ENCODE measurements at regions not wholly inside any gene's neighbourhood (a gene's known extent, or its start where the extent isn't known, plus 50 kb on each side); places are given as distances from the start of the nearest gene placed in this dataset.
"Not testable (repeated sequence)": the region's sequence is repeated elsewhere in the genome, so short reads cannot be mapped to it uniquely, and the experiment has no call there.

DNA sequence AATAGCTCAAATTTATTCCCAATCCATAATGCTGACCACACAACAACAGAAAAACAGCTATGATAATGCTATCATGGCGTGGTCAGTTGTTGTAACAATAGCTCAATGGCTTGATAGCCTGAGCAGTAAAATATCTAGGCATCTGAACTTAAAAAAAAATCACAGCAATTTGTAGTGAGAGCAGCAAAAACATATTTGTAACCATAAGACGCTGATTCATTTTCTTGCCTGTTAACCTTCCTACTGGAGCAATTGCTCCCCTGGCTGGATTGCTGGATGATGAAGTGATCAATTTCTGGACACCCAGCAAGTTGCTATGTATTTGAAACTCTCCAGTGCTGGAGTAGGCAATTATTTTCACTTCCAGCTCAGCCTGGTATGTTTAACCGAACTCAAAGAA, 115.1 kb downstream of the PCSK1 start:
- Histone ChIP-seq H3K4me3 (ENCODE audit: low read length) (no peak overlapping the region), H3K27me3 (ENCODE audit: control insufficient read depth, insufficient read depth, low read length) (no peaks in the 10 kb centered on the region)

DNA sequence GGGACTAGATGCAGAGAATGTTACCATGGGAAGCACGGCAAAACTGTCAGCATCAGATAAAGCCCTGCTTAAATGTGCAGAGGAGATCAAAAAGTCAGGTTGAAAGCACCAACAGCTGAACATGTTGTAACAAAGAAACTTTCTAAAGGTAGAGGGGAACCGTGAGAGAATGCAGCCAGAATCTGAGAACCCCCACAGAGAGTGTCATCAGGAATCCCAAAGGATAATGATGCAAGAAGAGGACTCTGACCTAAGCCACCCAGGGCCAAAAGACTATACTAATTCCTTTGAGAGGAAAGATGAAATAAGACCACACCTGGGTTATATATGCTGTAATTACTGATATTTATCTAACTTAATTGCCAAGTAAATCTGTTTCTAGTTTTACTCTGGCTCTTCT, 116.6 kb downstream of the PCSK1 start:
- H3K4me3 ChIP-seq (ENCODE audit: low read length): no peak overlapping the region
- no peaks in the 10 kb centered on the region for H3K36me3 ChIP-seq (ENCODE audit: control insufficient read depth, insufficient read depth, low read length)
- H3K27me3 ChIP-seq (ENCODE audit: control insufficient read depth, insufficient read depth, low read length): no peaks in the 10 kb centered on the region
- H3K4me1 ChIP-seq (ENCODE audit: control insufficient read depth, insufficient read depth, low read length): no peaks in the 10 kb centered on the region
- no peak overlapping the region for H3K9ac ChIP-seq (ENCODE audit: low read length)
- H3K9me3 ChIP-seq (ENCODE audit: control insufficient read depth, low read length): no peaks in the 10 kb centered on the region

More for the DNA sequence above, 115.1 kb downstream of the PCSK1 start:
- Histone ChIP-seq H3K9ac (ENCODE audit: low read length) (no peak overlapping the region), H3K9me3 (ENCODE audit: control insufficient read depth, low read length) (no peaks in the 10 kb centered on the region), H3K4me1 (ENCODE audit: control insufficient read depth, insufficient read depth, low read length) (no peaks in the 10 kb centered on the region), H3K36me3 (ENCODE audit: control insufficient read depth, insufficient read depth, low read length) (no peaks in the 10 kb centered on the region)

DNA sequence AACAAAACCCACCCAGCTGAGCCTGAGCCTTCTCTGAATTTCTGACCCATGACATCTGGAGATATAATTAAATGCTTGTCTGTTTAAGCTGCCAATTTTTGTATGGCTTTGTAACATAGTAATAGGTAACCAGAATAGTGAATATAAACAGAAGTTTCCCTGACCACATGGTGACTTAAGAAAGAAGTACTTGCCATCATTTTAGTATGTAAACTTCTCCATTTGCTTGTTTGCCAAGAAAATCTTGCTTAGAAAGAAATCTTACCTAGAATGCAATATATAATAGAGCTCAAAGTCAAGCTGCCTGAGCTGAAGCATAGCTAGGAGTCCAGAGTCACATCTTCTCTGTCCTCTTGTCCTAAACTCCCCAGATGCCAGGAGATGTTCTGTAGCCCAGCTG, 117.0 kb downstream of the PCSK1 start:
- Histone ChIP-seq H3K9me3 (ENCODE audit: control insufficient read depth, low read length) (no peaks in the 10 kb centered on the region), H3K9ac (ENCODE audit: low read length) (no peak overlapping the region), H3K27me3 (ENCODE audit: control insufficient read depth, insufficient read depth, low read length) (no peaks in the 10 kb centered on the region), H3K36me3 (ENCODE audit: control insufficient read depth, insufficient read depth, low read length) (no peaks in the 10 kb centered on the region), H3K4me1 (ENCODE audit: control insufficient read depth, insufficient read depth, low read length) (no peaks in the 10 kb centered on the region), H3K4me3 (ENCODE audit: low read length) (no peak overlapping the region)

DNA sequence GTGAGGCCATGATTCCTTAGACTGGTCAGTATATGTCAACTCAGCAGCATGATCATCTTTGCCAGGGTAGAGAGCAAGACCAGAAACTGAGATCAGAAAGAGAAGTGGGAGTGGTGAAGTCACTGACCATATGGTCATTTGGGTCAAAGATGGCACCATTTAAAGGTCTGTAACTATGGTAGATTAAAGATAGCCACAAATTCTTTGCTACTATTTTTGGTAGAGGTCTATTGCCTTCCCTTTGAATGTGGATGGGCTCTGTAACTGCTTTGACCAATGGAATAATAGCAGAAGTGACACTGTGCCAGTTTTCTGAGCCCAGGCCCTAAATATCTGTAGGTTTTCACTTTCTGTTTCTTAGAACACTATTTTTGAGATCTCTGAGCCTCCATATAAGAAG, 117.6 kb downstream of the PCSK1 start:
- H3K9me3 ChIP-seq (ENCODE audit: control insufficient read depth, low read length): no peaks in the 10 kb centered on the region
- no peaks in the 10 kb centered on the region for H3K27me3 ChIP-seq (ENCODE audit: control insufficient read depth, insufficient read depth, low read length)
- no peak overlapping the region for H3K9ac ChIP-seq (ENCODE audit: low read length)
- H3K36me3 ChIP-seq (ENCODE audit: control insufficient read depth, insufficient read depth, low read length): no peaks in the 10 kb centered on the region
- H3K4me1 ChIP-seq (ENCODE audit: control insufficient read depth, insufficient read depth, low read length): no peaks in the 10 kb centered on the region
- no peak overlapping the region for H3K4me3 ChIP-seq (ENCODE audit: low read length)

DNA sequence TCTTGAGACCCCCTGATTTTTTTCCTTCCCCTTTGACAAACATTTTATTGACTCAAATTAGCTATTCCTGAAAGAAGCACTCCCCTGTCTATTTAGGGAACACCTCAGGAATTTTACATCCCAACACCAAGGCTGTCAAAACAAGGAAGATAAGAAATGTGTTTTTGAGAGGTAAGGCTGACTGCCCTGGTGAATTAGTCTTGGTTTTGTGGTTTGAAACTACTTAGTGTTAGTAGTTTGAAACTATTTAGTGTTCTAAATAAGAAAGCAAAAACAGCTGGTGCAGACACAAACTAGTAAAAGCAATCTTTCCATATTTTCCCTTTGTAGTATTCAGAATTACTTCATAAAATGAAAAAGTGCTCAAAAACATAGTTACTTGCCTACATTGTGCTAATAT, 120.7 kb downstream of the PCSK1 start:
- H3K4me3 ChIP-seq (ENCODE audit: low read length): no peak overlapping the region
- H3K9me3 ChIP-seq (ENCODE audit: control insufficient read depth, low read length): no peaks in the 10 kb centered on the region
- no peaks in the 10 kb centered on the region for H3K36me3 ChIP-seq (ENCODE audit: control insufficient read depth, insufficient read depth, low read length)
- no peaks in the 10 kb centered on the region for H3K27me3 ChIP-seq (ENCODE audit: control insufficient read depth, insufficient read depth, low read length)
- no peaks in the 10 kb centered on the region for H3K4me1 ChIP-seq (ENCODE audit: control insufficient read depth, insufficient read depth, low read length)
- H3K9ac ChIP-seq (ENCODE audit: low read length): no peak overlapping the region

DNA sequence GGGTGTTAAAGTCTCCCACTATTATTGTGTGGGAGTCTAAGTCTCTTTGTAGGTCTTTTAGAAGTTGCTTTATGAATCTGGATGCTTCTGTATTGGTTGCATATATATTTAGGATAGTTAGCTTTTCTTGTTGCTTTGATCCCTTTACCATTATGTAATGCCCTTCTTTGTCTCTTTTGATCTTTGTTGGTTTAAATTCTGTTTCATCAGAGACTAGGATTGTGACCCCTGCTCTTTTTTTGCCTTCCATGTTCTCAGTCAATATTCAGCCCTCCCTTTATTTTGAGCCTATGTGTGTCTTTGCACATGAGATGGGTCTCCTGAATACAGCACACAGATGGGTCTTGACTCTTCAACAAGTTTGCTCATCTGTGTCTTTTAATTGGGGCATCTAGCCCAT, 126.0 kb downstream of the PCSK1 start:
- H3K4me1 ChIP-seq (ENCODE audit: control insufficient read depth, insufficient read depth, low read length); H3K36me3 ChIP-seq (ENCODE audit: control insufficient read depth, insufficient read depth, low read length); H3K27me3 ChIP-seq (ENCODE audit: control insufficient read depth, insufficient read depth, low read length); H3K9me3 ChIP-seq (ENCODE audit: control insufficient read depth, low read length); H3K9ac ChIP-seq (ENCODE audit: low read length); H3K4me3 ChIP-seq (ENCODE audit: low read length): not testable (repeated sequence)

DNA sequence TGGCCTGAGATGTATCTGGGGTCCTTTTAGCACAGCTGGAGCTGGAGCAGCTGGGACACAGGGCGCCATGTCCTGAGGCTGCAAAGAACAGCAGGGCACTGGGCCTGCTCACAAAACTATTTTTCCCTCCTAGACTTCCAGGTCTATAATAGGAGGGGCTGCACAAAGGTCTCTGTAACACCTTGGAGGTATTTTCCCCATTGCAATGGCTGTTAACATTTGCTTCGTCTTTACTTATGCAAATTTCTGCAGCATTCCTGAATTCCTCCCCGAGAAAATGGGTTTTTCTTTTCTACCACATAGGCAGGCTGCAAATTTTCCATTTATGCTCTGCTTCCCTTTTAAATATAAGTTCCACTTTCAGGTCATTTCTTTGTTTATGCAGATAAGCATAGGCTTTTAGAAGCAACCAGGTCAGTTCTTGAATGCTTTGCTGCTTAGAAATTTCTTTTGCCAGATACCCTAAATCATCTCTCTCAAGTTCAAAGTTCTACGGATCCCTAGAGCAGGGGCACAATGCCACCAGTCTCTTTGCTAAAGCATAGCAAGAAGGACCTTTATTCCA, 130.8 kb downstream of the PCSK1 start:
- no peak overlapping the region for H3K4me3 ChIP-seq (ENCODE audit: low read length)
- no peaks in the 10 kb centered on the region for H3K9me3 ChIP-seq (ENCODE audit: control insufficient read depth, low read length)
- no peaks in the 10 kb centered on the region for H3K36me3 ChIP-seq (ENCODE audit: control insufficient read depth, insufficient read depth, low read length)
- no peaks in the 10 kb centered on the region for H3K27me3 ChIP-seq (ENCODE audit: control insufficient read depth, insufficient read depth, low read length)
- H3K4me1 ChIP-seq (ENCODE audit: control insufficient read depth, insufficient read depth, low read length): no peaks in the 10 kb centered on the region
- H3K9ac ChIP-seq (ENCODE audit: low read length): no peak overlapping the region

DNA sequence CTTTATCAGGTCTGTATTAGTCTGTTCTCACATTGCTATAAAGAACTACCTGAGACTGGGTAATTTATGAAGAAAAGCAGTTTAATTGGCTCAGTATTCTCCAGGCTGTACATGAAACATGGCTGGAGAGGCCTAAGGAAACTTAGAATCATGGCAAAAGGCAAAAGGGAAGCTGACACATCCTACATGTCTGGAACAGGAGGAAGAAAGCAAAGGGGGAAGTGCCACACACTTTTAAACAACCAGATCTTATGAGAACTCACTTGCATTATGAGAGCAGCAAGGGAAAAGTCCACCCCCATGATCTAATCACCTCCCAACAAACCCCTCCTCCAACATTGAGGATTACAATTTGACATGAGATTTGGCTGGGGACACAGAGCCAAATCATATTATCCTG, 132.1 kb downstream of the PCSK1 start:
- Histone ChIP-seq H3K27me3 (ENCODE audit: control insufficient read depth, insufficient read depth, low read length) (no peaks in the 10 kb centered on the region), H3K9me3 (ENCODE audit: control insufficient read depth, low read length) (no peaks in the 10 kb centered on the region), H3K4me1 (ENCODE audit: control insufficient read depth, insufficient read depth, low read length) (no peaks in the 10 kb centered on the region), H3K36me3 (ENCODE audit: control insufficient read depth, insufficient read depth, low read length) (no peaks in the 10 kb centered on the region), H3K4me3 (ENCODE audit: low read length) (no peak overlapping the region), H3K9ac (ENCODE audit: low read length) (no peak overlapping the region)

DNA sequence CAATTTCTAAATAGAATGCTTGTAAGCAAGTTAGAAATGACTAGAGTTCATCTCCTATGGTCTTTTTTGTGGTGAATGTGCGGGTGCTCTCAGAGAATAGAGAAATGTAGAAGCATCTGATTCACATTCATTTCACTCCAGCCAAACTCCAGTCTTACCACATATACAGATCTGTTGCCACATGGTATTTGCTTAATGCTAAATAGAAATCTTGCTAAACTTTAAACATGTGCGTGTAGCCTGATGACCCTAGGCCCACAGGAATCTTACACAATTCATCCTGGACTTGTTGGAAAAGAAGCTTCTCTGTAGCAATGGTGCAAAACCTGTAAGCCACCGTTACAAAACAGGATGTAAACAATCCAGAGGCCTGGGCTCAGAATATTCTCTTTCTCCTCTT, 135.2 kb downstream of the PCSK1 start:
- Histone ChIP-seq H3K27me3 (ENCODE audit: control insufficient read depth, insufficient read depth, low read length) (no peaks in the 10 kb centered on the region), H3K4me3 (ENCODE audit: low read length) (no peak overlapping the region), H3K9me3 (ENCODE audit: control insufficient read depth, low read length) (no peaks in the 10 kb centered on the region), H3K36me3 (ENCODE audit: control insufficient read depth, insufficient read depth, low read length) (no peaks in the 10 kb centered on the region), H3K4me1 (ENCODE audit: control insufficient read depth, insufficient read depth, low read length) (peaks cover 2% of the 10 kb centered on the region), H3K9ac (ENCODE audit: low read length) (no peak overlapping the region)

DNA sequence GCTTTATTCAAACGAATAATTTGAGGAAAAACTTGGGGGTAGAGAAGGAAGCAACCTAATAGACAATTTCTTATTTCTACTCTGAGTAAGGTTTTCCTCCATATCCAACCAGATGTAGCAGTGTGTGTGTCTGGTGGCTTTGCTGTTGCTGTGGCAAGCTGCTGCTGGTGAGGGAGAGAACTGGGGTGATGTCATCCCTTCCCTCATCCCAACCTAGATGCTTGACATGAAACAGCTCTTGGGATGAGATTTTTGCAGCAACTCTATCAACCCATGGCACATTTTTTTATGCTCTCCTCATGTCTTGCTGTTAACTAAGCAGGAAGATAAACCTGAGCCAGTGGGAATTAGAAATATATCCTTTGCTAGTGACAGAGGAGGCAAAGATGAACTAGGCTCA, 135.8 kb downstream of the PCSK1 start:
- no peaks in the 10 kb centered on the region for H3K9me3 ChIP-seq (ENCODE audit: control insufficient read depth, low read length)
- peaks cover 5% of the 10 kb centered on the region for H3K4me1 ChIP-seq (ENCODE audit: control insufficient read depth, insufficient read depth, low read length)
- no peak overlapping the region for H3K9ac ChIP-seq (ENCODE audit: low read length)
- no peak overlapping the region for H3K4me3 ChIP-seq (ENCODE audit: low read length)
- no peaks in the 10 kb centered on the region for H3K36me3 ChIP-seq (ENCODE audit: control insufficient read depth, insufficient read depth, low read length)
- H3K27me3 ChIP-seq (ENCODE audit: control insufficient read depth, insufficient read depth, low read length): no peaks in the 10 kb centered on the region

DNA sequence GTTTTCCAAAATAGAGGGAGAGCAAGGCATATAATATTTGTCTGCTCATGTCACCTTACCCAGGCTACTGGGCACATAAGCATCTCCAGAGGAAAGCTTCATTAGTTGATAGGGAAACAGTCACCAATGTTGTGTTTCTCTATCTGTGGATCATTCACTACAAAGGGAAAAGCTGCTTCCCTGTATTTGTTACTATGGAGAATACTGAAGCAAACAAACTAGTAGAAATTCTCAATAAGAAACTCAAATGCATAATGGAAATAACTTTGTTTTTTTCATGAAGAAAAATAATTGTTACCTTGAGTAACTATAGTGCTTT, 138.2 kb downstream of the PCSK1 start:
- H3K4me1 ChIP-seq (ENCODE audit: control insufficient read depth, insufficient read depth, low read length): peaks cover 5% of the 10 kb centered on the region
- no peaks in the 10 kb centered on the region for H3K27me3 ChIP-seq (ENCODE audit: control insufficient read depth, insufficient read depth, low read length)
- H3K4me3 ChIP-seq (ENCODE audit: low read length): no peak overlapping the region
- no peaks in the 10 kb centered on the region for H3K36me3 ChIP-seq (ENCODE audit: control insufficient read depth, insufficient read depth, low read length)
- H3K9ac ChIP-seq (ENCODE audit: low read length): no peak overlapping the region
- no peaks in the 10 kb centered on the region for H3K9me3 ChIP-seq (ENCODE audit: control insufficient read depth, low read length)

DNA sequence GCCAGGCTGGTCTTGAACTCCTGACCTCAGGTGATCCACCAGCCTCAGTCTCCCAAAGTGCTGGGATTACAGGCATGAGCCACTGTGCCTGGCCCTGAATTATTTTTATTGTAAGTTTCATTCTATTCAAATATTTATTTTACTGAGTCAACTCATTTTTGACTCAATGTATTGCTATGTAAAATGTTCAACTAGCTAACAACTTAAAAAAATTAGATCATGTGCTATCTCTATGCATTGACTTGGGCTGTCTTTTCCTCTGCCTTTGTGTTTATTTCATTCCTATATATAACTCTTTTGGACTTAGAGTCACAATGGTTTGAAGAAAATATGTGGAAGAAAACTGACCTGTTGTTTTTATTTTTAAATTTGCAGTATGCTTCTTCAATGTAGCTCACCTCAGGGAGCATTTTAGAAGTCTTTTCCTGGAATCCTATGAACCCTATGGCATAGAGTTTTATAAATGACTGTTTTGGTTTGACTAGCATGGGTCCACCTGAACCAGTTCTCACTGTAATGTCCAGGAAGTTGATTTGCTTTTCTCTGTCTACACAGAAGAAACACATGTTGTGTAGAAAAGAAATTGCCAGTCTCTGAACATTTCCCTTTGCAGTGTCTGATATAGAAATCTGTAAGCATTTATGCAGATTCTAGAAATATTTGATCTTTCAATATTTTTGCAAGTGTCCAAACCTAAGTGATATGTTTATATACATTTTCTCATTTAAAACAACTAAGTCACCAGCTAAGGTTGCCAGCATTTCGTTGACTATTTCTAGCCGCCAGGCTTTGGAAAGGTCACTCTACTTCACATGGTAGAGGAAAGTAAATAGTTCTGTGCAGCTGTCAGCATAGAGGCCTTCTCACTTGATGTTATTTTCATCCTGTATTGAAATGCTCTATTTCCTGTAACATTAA, 138.8 kb downstream of the PCSK1 start:
- Histone ChIP-seq H3K9me3 (ENCODE audit: control insufficient read depth, low read length) (no peaks in the 10 kb centered on the region), H3K4me1 (ENCODE audit: control insufficient read depth, insufficient read depth, low read length) (peaks cover 5% of the 10 kb centered on the region), H3K9ac (ENCODE audit: low read length) (no peak overlapping the region)

More for the DNA sequence above, 138.8 kb downstream of the PCSK1 start:
- H3K27me3 ChIP-seq (ENCODE audit: control insufficient read depth, insufficient read depth, low read length): no peaks in the 10 kb centered on the region
- no peak overlapping the region for H3K4me3 ChIP-seq (ENCODE audit: low read length)
- no peaks in the 10 kb centered on the region for H3K36me3 ChIP-seq (ENCODE audit: control insufficient read depth, insufficient read depth, low read length)

All from mucosa of stomach (tissue), 1 donor.